Stimulated activated CD4-positive, alpha-beta T cell treated with anti-CD3 and anti-CD28 coated beads, TNF-alpha, amount 100 ng/mL, for 48 hours (primary cell): ENCODE measurements at regions not wholly inside any gene's neighbourhood (a gene's known extent, or its start where the extent isn't known, plus 50 kb on each side); places are given as distances from the start of the nearest gene placed in this dataset.
"Not testable (repeated sequence)": the region's sequence is repeated elsewhere in the genome, so short reads cannot be mapped to it uniquely, and the experiment has no call there.

Experiments
- DNase-seq, 3 donors: peaks; one replicate each; pipeline ENCODE4 v3.0.0-alpha.2; 2020; ENCODE audit warnings: low read depth in 3 of 3

- DNase-seq: no peak
Observed at GRCh38 chr2:193482557-193482956, 1287.8 kb upstream of the TMEFF2 start.

- no peak for DNase-seq
Observed at GRCh38 chr2:193480187-193480586, 1285.5 kb upstream of the TMEFF2 start.

GRCh38 chr2:193476171-193476800 is 1281.6 kb upstream of the TMEFF2 start:
- DNase-seq: no peak

GRCh38 chr2:193475038-193475437 is 1280.3 kb upstream of the TMEFF2 start:
- DNase-seq: no peak

GRCh38 chr2:193469251-193469650 is 1274.5 kb upstream of the TMEFF2 start:
- no peak for DNase-seq

- DNase-seq: no peak
Observed at GRCh38 chr2:193467276-193467987, 1272.7 kb upstream of the TMEFF2 start.

- DNase-seq: no peak
Observed at GRCh38 chr2:193463011-193463410, 1268.3 kb upstream of the TMEFF2 start.

- no peak for DNase-seq
Observed at GRCh38 chr2:193462411-193462810, 1267.7 kb upstream of the TMEFF2 start.

GRCh38 chr2:193461431-193461934 is 1266.8 kb upstream of the TMEFF2 start:
- no peak for DNase-seq

- no peak for DNase-seq
Observed at GRCh38 chr2:193446967-193447366, 1252.2 kb upstream of the TMEFF2 start.

- no peak for DNase-seq
Observed at GRCh38 chr2:193442293-193442692, 1247.6 kb upstream of the TMEFF2 start.

- DNase-seq: no peak
Observed at GRCh38 chr2:193428336-193428818, 1233.6 kb upstream of the TMEFF2 start.

GRCh38 chr2:193412368-193412767 is 1217.6 kb upstream of the TMEFF2 start:
- DNase-seq: not testable (repeated sequence)

GRCh38 chr2:193409951-193410350 is 1215.2 kb upstream of the TMEFF2 start:
- DNase-seq: no peak

GRCh38 chr2:193382583-193382982 is 1187.8 kb upstream of the TMEFF2 start:
- DNase-seq: no peak

GRCh38 chr2:193377789-193378188 is 1183.1 kb upstream of the TMEFF2 start:
- no peak for DNase-seq

- DNase-seq: no peak
Observed at GRCh38 chr2:193373120-193373519, 1178.4 kb upstream of the TMEFF2 start.

- DNase-seq: no peak
Observed at GRCh38 chr2:193371200-193371599, 1176.5 kb upstream of the TMEFF2 start.

GRCh38 chr2:193368615-193369014 is 1173.9 kb upstream of the TMEFF2 start:
- DNase-seq: no peak

- DNase-seq: no peak
Observed at GRCh38 chr2:193357508-193357907, 1162.8 kb upstream of the TMEFF2 start.

- DNase-seq: not testable (repeated sequence)
Observed at GRCh38 chr2:193352665-193353242, 1158.0 kb upstream of the TMEFF2 start.

- DNase-seq: no peak
Observed at GRCh38 chr2:193350509-193350908, 1155.8 kb upstream of the TMEFF2 start.

- no peak for DNase-seq
Observed at GRCh38 chr2:193349642-193350041, 1154.9 kb upstream of the TMEFF2 start.
